Panc1 (cell line): ENCODE measurements at regions not wholly inside any gene's neighbourhood (a gene's known extent, or its start where the extent isn't known, plus 50 kb on each side); places are given as distances from the start of the nearest gene placed in this dataset.

Experiments used
- ATAC-seq: fragments of 200-7000 bp; cut with Tn5 transposase; 2 replicates; pipeline ENCODE4 v1.9.1; 2020; ENCODE audit warnings: mild to moderate bottlenecking, moderate library complexity
- BruUV-seq: library from RNA; stranded (reverse); fragments of 400-500 nt; replicated peaks from 2 replicates; lab custom pipeline; 2021; lab: Mats Ljungman, UMichigan
- CTCF ChIA-PET: fragments of 300-600 bp; sonication (Branson Sonifier 250); formaldehyde crosslinking; loops from one replicate; lab custom pipeline; 2022; ENCODE audit warnings: antibody characterized with exemption; lab: Charles Lee
- POLR2A ChIA-PET: fragments of 300-600 bp; sonication (Branson Sonifier 250); formaldehyde crosslinking; loops from one replicate; lab custom pipeline; 2022; ENCODE audit warnings: antibody characterized with exemption; lab: Charles Lee
- DNase-seq: peaks from one replicate; pipeline ENCODE4 v3.0.0-alpha.2; 2010; ENCODE audit warnings: low read depth, low spot score
- H3K27ac ChIP-seq: 2 replicates; pipeline ENCODE4 v1.5.1; 2011; ENCODE audit warnings: mild to moderate bottlenecking, low read length, inconsistent platforms
- H3K27me3 ChIP-seq: fragments of 200-500 bp; sonication (Bioruptor generic); 2 replicates; pipeline ENCODE4 v1.6.0; 2014; ENCODE audit warnings: low read length, inconsistent platforms; ENCODE audit not compliant: control insufficient read depth, insufficient read depth
- H3K36me3 ChIP-seq: fragments of 200-500 bp; sonication (Bioruptor generic); 2 replicates; pipeline ENCODE4 v1.5.1; 2014; ENCODE audit warnings: inconsistent platforms, mild to moderate bottlenecking, low read length, moderate library complexity; ENCODE audit not compliant: control insufficient read depth, insufficient read depth
- H3K4me1 ChIP-seq: 2 replicates; pipeline ENCODE4 v1.5.1; 2011; ENCODE audit warnings: inconsistent platforms, mild to moderate bottlenecking, low read length, moderate library complexity; ENCODE audit not compliant: control insufficient read depth, insufficient read depth
- H3K4me3 ChIP-seq, 2 experiments: 2 replicates each; pipeline ENCODE4 v1.5.1; 2011 to 2012; ENCODE audit warnings: low read depth in 2 of 2, low read length in 2 of 2, mild to moderate bottlenecking in 2 of 2, inconsistent platforms in 1 of 2, moderate library complexity in 1 of 2
- H3K9me3 ChIP-seq: fragments of 200-500 bp; sonication (Bioruptor generic); 2 replicates; pipeline ENCODE4 v1.5.1; 2014; ENCODE audit warnings: low read depth, mild to moderate bottlenecking, inconsistent platforms, low read length, moderate library complexity; ENCODE audit not compliant: control insufficient read depth, insufficient read depth
- CTCF ChIP-seq: fragments of 450-650 bp; IDR thresholded peaks from 2 replicates; pipeline ENCODE4 v1.5.1; 2017; ENCODE audit warnings: mild to moderate bottlenecking
- POLR2AphosphoS5 ChIP-seq: IDR thresholded peaks from 2 replicates; pipeline ENCODE4 v1.6.1; 2012; ENCODE audit warnings: mild to moderate bottlenecking, low read depth, low read length, moderate library complexity
- REST ChIP-seq, 2 experiments: IDR thresholded peaks; 2 replicates each; pipeline ENCODE4 v1.6.1; 2011 to 2012; ENCODE audit warnings: low read depth in 2 of 2, control low read depth in 1 of 2, low read length in 1 of 2, mild to moderate bottlenecking in 1 of 2, moderate library complexity in 1 of 2; ENCODE audit not compliant: insufficient read depth in 1 of 2
- SIN3A ChIP-seq: IDR thresholded peaks from 2 replicates; pipeline ENCODE4 v1.6.1; 2012; ENCODE audit warnings: low read depth, mild to moderate bottlenecking, low read length, moderate library complexity, borderline replicate concordance; ENCODE audit not compliant: insufficient read depth
- TCF7L2 ChIP-seq: IDR thresholded peaks from 2 replicates; pipeline ENCODE4 v1.6.1; 2011; ENCODE audit warnings: mild to moderate bottlenecking, low read depth, low read length, inconsistent platforms
- in situ Hi-C: cut with HindIII; loops from 2 replicates; pipeline ENCODE4 v1.10.0; 2016; ENCODE audit warnings: low sequenced_read_pairs, low pct_unique_long_range_greater_than_20kb
- intact Hi-C: fragments of 100-400 bp; cut with micrococcal nuclease; formaldehyde crosslinking; loops from one replicate; pipeline ENCODE4 v1.10.0; 2022; ENCODE audit not compliant: unreplicated experiment

GRCh38 chr1:172810480-172811175, 151.7 kb downstream of the FASLG start:
- ChIA-PET POLR2A (no interaction called here), CTCF (no interaction called here)
- Histone ChIP-seq H3K4me3 (no peak overlapping the region), H3K36me3 (no peaks in the 10 kb centered on the region), H3K27ac (no peak overlapping the region), H3K9me3 (no peaks in the 10 kb centered on the region), H3K4me1 (no peaks in the 10 kb centered on the region), H3K27me3 (no peaks in the 10 kb centered on the region)
- no peak for TF ChIP-seq TCF7L2
- no peak for TF ChIP-seq REST (IDR thresholded peaks at IDR 0.05; ENCODE audit: insufficient read depth in 1 of 2, low read depth in 2 of 2, low read length in 1 of 2)
- no peak for TF ChIP-seq POLR2AphosphoS5
- TF ChIP-seq SIN3A = no peak
- no peak for DNase-seq
- no TSS peak for BruUV-seq
- in situ Hi-C loops = no loop called here
- no peak for ATAC-seq
- intact Hi-C loops = no loop called here

- H3K4me1 ChIP-seq = no peaks in the 10 kb centered on the region
- CTCF ChIA-PET = no interaction called here
- in situ Hi-C loops = no loop called here
Measured at GRCh38 chr1:172811694-172812093, 152.8 kb downstream of the FASLG start.

More at GRCh38 chr1:172811694-172812093, 152.8 kb downstream of the FASLG start:
- H3K4me3 ChIP-seq = no peak overlapping the region
- ATAC-seq (no peak), DNase-seq (no peak)
- H3K9me3 ChIP-seq = no peaks in the 10 kb centered on the region
- BruUV-seq = no TSS peak
- H3K36me3 ChIP-seq = no peaks in the 10 kb centered on the region
- H3K27me3 ChIP-seq = no peaks in the 10 kb centered on the region
- intact Hi-C loops = no loop called here
- POLR2A ChIA-PET = no interaction called here
- H3K27ac ChIP-seq = no peak overlapping the region
- TF ChIP-seq POLR2AphosphoS5 (no peak), SIN3A (no peak), CTCF (no peak), TCF7L2 (no peak), REST (IDR thresholded peaks at IDR 0.05; ENCODE audit: insufficient read depth in 1 of 2, low read depth in 2 of 2, low read length in 1 of 2) (no peak)
